GM19455 (cell line): ENCODE measurements at regions not wholly inside any gene's neighbourhood (a gene's known extent, or its start where the extent isn't known, plus 50 kb on each side); places are given as distances from the start of the nearest gene placed in this dataset.

Source experiments
- ATAC-seq: cut with Tn5 transposase; IDR thresholded peaks from one replicate; pipeline ENCODE4 v1.9.1; 2021; ENCODE audit not compliant: unreplicated experiment

DNA sequence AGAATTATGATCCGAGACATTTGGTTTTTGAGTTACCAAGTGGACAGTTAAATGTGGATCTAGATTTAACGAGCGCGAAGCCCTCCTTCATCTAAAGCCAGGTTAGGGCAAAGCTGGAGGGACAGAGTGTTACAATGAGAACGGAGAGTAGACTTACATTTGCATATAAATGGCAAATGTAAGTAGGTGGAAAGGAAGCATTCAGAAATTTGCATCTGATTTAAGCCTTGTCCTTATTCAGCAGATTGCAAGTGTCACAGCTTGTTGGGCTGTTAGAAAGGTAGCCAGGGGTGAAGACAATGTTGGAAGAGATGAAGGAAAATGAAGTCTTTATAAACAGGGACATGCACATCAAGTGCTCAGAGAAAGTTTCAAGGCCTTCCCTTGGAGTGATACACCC, 806.2 kb downstream of the GALC start:
- ATAC-seq, result no peak

DNA sequence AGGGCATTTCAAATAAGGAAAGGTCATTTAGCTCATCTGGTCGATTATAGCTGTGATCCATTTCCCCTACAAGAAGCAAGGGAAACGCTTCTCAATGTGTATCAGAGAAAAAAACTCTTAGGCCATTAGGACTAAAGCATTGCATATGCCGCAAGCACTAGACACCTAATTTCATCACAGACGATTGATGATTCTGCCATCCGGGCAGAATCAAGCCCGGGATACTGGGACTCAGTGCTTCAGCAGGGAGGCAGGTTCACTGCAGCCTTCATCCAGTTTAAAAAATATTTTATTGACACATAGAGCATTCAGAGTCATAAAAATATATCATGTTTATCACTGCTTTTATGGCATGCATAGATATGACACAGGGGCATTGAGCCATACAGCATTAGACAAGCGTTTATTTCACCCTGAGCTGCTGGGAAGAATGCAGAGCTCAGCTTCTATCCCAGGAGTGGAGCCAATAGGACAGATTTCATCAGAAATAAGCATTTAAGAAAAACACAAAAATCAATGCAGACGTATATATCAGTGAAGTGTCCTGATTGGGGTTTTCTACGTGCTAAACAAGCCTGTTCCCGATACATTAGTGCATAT, 806.9 kb downstream of the GALC start:
- no peak for ATAC-seq

DNA sequence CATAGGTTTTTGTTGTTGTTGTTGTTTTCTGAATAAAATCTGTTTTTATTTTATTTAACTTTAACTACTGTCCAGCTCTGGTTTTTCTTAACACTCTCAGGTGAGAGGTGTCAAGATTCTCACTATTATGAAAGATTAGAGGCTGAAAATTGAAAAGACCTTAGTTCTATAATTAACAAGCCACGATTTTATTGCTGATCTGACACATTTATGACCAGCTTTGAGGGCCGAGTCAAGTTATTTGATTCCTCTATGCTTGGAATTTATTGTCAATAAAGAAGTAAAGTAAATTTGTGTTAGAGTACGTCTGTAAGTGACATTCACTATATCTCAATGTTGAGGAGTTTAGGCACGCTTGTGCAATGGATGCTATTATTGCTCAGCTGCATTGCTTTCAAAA, 808.8 kb downstream of the GALC start:
- no peak for ATAC-seq

DNA sequence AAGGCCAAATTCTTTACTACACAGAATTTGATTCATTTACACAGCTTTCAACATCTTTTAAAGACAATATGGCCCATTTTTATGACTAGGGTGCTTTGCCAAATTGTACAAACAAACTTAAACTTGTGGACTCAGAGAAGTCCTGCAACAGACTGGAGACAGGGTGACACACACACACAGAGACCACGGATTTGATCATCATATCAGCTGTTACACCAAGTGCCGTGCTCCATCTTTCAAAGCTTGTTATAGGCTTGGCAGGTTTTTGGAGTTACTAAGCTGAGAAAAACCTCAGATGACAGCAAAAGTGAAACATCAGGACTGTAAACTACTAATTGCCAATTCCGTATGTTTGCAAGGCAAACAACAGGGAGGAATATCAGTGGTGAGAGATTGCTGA, 811.7 kb downstream of the GALC start:
- ATAC-seq, result no peak

DNA sequence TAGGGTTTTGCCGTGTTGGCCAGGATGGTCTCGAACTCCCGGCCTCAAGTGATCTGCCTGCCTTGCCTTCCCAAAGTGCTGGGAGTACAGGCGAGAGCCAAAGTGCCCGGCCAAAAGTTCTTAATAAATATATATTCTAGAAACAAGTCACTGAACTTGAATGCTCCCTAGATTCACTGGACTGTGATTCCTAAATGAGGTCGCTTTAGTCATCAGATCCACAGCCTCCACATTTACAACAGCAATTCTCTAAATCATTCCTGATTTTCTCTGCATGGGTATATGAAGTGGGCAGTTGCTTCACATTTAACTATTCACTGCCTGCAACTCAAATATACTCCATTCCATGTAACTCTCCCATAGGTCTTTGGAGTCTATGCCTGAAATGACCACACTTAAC, 813.0 kb downstream of the GALC start:
- no peak for ATAC-seq

DNA sequence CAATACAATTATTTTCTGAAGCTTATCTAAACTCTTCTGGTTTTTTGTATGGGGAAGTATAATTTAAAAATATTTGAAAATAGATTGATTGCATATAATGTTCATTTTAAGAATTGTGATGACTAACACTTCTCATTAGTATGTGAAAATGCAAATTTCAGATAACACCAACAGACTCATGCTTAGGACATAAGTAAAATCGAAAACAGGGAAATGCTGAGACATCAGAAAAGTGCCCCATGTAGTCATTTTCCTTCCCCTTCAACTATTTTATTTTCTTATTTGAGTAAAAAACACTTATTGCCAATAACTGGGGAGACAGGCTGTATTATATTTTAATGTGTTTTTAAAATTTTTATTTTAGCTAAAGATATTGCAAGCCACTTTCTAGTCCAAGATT, 814.7 kb downstream of the GALC start:
- no peak for ATAC-seq

DNA sequence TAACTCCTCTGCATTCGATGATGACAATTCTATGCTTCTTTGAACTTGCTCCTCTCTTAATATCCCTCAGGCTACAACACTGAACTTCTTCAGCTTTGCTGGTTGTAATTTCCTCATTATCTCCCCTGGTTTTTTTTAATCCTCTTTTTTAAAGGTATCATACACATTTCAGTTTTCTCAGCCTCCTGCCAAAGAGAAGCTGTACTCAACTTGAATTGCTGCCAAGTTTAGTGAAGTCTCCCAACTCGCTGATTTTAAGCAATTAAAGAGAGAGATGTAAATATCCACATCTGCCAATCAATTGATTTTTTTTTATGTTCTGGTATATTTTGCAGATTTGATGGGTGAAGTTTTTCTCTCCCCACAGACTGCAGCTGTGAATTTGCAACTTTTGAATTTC, 817.8 kb downstream of the GALC start:
- ATAC-seq, result no peak

DNA sequence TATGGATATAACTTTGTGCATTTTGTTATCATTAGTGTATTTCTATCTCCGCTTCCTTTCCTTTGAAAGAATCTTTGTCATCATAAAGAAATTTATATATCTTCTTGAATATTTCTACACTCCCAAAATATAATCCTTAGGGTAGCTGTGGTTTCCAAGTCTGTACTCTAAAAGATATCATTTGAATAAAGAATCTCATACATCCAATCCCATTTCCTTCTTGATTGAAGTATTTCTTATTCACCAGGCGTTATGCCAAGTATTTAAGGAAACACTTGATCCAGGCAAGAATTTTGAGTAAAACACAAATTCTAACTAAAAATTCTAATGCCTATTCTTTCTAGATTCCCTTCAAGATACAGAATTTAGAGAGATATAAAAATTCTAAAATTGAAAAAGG, 821.8 kb downstream of the GALC start:
- ATAC-seq, result no peak

DNA sequence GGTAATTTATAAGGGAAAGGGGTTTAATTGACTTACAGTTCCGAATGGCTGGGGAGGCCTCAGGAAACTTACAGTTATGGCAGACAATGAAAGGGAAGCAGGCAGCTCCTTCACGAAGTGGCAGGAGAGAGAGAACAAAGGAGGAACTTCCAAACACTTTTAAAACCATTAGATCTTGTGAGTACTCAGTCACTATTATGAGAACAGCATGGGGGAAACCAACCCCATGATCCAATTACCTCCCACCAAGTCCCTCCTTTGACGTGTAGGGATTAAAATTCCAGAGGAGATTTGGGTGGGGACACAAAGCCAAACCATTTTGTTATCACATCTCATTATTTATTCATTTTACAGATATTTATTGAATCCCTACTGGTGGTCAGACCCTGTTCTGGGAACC, 822.8 kb downstream of the GALC start:
- ATAC-seq, result no peak

DNA sequence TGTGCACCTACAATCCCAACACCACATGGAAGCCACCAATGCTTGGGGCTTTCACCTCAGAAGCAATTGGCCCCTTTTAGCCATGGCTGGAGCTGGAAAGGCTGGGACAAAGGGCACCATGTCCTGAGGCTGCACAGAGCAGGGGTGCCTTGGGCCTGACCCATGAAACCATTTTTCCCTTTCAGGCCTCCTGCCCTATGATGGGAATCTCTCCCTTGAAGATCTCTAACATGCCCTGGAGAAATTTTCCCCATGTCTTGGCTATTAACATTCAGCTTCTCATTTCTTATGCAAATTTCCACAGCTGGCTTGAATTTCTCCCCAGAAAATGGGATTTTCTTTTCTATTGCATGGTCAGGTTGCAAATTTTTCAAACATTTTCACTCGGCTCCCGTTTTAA, 823.6 kb downstream of the GALC start:
- no peak for ATAC-seq

DNA sequence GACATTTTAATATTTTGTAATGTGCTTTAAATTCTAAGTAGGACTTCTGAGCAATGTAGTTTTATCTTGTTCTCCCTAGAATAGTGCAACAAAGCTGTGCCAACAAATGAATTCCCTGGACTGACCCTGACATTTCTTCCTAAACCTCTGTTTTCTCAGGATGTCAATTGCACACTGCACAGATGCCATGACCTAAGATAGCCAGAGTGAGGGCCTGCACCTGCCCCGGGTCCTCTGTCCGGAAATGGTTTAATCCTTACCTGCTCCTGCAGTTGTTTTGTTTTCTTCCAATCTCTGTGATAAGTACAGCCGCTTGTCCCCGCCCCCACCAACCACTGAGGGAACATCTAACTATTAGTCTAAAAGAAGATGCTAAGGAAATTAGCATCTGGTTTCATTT, 831.5 kb downstream of the GALC start:
- ATAC-seq, result no peak

DNA sequence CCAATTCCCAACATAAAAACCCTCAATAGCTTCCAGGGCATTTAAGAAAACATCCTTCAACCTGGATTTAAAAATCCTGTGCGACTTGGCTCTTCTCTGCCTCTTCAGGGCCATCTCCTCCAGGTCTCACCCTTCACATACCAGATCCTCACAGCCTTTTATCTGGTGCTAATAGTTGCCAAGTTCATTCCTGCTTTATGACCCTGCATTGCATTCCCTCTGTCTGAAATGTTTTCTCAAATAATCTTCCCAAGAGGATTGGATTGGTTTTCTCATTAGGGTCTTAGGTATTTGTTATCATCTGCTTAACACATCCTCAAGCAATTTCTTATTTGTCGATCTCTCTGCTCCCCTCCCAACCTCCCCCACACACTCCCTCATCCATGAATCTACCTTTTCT, 832.0 kb downstream of the GALC start:
- ATAC-seq, result no peak

DNA sequence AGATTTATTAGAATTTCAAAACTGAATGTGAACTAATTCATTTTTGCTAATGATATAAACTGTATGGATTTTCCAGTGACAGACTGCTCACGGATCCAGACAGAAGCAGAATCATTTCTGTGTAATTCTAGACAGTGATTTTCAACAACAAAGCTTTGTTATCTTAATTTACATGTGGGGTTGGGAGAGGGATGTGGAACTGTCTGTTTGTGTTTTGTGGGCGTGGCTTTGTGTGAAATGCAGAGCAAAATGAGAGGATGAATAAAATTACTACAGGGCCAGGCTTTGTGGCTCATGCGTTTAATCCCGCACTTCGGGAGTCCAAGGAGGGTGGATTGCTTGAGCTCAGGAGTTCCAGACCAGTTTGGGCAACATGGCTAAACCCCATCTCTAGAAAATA, 834.7 kb downstream of the GALC start:
- ATAC-seq, result no peak

DNA sequence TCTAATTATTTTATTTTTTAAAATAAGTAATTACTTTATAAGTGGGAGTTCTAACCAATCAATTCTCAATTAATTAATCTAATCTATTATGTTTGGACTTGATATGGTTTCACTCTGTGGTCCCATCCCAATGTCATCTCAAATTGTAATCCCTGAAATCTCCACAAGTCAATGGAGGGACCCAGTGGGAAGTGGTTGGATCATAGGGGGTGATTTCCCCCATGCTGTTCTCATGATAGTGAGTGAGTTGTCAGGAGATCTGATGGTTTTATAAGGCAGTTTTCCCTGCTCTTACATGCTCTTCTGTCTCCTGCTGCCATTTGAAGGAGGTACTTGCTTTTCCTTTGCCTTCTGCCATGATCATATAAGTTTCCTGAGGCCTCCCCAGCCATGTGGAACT, 836.1 kb downstream of the GALC start:
- no peak for ATAC-seq

DNA sequence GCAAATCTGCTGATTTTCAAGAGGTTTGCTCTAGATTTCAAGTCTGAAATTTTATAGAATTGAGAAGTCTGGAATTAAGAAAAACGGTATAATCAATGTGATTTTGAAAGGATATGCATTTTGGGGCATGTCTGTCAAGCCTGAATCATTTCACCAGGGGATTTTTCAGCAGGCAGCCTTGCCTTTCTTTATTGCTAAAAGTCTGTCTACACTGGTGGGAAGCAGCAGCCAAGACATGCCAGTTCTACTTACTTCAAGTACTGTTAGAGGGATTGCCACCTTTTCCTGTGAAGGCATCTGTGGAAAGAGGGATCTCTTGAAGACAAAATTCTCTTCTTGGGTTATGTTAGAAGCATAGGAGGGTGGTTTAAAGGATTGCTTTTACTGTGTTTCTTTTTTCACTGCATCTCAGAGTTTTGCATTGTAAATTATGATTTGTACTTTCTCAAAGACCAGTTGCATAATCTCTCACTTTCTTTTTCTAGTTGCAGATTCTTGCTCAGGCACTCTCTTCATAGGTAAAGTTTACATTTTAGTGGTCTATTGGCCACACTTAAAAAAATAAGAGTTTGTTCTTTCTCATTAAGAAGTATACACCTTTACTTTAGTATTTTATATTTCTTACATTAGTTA, 837.0 kb downstream of the GALC start:
- ATAC-seq, result no peak

DNA sequence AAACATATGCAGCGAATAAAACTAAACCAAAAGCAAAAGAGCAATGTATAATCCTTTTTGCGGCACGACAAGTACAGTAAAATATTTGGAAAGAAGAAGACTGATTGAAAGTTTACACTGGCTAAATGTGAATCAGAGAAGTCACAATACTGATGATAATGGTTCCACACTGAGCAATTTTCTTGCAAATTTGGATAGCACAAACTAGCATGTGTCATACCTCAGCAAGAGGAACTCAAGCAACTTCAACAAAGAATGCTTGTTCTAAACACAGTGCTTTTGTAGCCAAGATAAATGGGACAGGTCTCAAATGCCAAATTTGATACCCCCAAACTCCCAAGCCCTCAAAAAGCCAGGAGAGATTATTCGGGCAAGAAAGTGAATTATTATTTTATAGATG, 839.1 kb downstream of the GALC start:
- ATAC-seq, result no peak

DNA sequence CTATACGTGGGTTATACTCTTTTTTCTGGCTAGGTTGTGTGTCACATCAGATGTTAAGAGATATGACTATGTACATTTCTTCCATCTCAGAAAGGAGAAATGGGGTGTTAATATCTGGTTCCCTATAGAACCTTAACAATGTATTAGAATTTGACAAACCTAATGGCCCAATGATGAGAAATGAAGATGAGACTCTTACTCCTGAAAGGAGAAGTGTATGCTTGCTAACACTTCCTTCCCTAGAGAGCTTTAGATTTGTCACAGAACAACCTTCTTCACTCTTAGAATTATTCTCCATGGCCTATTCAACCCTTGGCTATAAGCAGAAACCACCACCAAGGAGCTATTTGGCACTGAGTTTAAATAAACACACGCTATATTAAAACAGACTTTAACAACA, 839.6 kb downstream of the GALC start:
- ATAC-seq, result no peak

DNA sequence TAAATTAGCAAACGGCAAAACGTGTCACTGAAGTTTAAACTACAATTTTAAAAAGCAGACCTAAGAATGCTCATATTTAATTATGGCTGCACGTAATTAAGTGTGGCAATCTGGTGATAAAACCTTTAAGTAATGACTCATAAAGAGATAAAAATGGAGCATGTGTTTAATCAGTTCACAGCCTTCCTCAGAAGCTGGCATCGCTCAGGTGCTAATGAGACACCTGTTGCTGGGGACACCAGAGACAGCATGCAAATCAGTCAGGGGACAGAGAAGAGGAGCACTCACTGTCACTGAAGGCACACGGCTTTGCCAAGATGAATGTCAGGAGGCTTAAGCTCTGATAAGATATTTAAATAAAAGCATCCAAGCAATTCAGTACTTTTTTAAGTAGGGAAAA, 840.3 kb downstream of the GALC start:
- no peak for ATAC-seq

DNA sequence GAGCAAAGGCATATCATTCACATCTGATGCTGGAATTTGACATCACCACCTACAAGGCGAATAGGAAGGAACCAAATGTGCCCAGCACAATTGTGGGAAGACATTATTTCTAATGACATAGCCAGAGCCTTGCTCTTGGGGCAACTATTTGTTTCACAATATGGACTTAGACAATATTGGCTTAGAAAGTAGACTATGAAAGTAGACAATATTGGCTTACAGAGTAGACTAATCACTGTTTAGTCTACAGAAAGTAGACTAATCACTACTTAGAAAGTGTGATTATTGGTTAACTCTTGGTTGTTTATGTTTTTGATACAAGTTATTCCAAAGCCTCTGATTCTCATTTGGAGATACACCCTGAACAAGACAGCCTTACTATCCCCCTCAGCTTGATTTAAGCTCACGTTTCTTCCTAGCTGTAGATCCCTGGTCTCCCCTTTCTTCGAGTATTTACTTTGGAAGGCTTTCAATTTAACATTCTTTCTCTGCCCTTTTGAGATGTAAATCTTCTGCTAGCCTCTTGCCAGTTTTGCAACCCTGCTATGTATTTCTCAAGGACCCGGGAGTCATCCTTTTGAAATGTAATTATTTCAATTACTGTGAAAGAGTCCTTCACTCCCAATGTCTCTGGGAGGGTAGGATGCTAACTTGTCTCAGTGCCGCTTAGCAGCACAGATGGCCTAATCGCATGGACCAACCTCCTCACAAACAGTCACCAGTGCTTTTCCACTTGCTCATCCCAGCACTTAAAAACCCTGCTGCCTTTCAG, 843.2 kb downstream of the GALC start:
- ATAC-seq, result no peak

DNA sequence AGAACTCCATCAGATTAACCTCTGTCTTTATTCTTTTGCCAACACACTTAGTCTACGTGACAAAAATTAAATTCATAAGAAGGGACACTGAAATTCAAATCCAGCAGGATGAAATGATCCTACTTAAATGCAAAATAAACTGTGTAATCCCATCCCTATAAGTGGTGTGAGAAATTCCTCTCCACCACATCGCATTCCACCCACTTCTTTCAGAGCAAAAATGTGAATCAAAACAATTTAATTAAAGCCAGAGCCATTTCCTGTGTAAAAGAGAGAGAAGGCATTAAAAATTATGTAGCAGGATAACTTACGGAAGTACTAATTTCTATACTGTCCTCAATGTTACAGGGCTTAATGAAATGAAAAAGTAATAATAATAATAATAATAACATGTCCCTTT, 844.3 kb downstream of the GALC start:
- ATAC-seq, result no peak

DNA sequence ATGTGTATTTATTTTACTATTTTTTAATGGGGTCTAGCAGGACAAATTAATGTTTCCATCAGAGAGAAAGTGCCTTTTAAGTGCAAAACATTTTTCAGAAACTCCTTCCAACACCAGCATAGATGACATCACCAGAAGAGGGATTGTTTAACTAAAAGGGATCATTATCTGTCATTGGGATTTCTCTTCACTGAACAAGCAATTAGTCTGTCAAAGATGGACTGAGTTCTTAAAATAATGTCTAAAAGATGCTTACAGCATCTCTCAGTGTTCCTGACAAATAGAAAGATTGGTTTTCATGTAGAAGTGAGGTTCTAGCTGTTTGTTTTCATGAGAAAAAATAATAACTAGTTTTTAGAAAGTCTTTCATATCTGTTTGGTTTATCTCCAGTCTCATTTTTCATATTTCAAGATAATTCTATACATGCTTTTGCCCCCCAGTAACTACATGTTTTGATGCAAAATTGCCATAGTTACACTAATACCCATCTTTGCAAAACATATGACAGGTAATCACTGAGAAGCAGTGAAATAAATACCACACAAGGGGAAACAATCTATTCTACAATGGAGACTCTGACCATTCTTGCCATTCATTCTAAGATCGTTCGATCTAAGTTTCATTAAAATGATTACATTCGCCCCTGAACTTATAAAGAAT, 850.3 kb downstream of the GALC start:
- no peak for ATAC-seq

DNA sequence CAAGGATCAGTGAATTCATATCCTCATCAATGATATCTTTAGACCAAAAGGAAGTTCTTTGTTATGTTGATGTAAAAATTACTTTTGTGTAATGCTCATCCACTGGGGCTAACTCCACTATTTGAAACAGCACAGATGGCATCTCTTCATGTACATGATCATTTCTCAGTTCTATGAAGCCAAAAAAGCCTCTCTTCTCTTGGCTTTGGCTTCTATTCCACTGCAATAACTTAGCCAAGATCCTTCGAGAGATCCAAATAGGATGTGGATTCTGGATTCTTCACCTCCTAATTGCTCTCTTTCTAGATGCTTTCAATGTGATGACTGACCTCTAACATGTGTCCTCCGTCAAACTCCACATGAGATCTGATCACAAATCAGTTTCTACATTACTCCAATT, 851.2 kb downstream of the GALC start:
- ATAC-seq, result no peak
